ENCODE measurements at regions not wholly inside any gene's neighbourhood (a gene's known extent, or its start where the extent isn't known, plus 50 kb on each side); places are given as distances from the start of the nearest gene placed in this dataset.

- H3K9me3 ChIP-seq, result no peaks in the 10 kb centered on the region
- H3K27ac ChIP-seq, result no peak overlapping the region
- no peak for ATAC-seq
- H3K4me1 ChIP-seq, result no peaks in the 10 kb centered on the region
- no peaks in the 10 kb centered on the region for H3K36me3 ChIP-seq
- H3K4me3 ChIP-seq, result no peak overlapping the region
- no peaks in the 10 kb centered on the region for H3K27me3 ChIP-seq
- TF ChIP-seq CTCF (IDR thresholded peaks at IDR 0.05) (no peak), POLR2A (IDR thresholded peaks at IDR 0.05) (no peak), EP300 (IDR thresholded peaks at IDR 0.05) (no peak), POLR2AphosphoS5 (IDR thresholded peaks at IDR 0.05) (no peak)
- WGBS, 2 donors (ENCODE audit: low coverage in 1 of 2), result 70 to 92% methylated on average over 5 of the region's 7 CpGs
Observed at GRCh38 chr11:112401036-112401769, 140.5 kb upstream of the PLET1 start.

GRCh38 chr11:112403432-112403831, 142.8 kb upstream of the PLET1 start:
- Histone ChIP-seq H3K9me3 (no peaks in the 10 kb centered on the region), H3K36me3 (no peaks in the 10 kb centered on the region), H3K4me1 (no peaks in the 10 kb centered on the region), H3K27ac (no peak overlapping the region), H3K4me3 (no peak overlapping the region), H3K27me3 (no peaks in the 10 kb centered on the region)
- TF ChIP-seq EP300 (IDR thresholded peaks at IDR 0.05) (no peak), POLR2A (IDR thresholded peaks at IDR 0.05) (no peak), POLR2AphosphoS5 (IDR thresholded peaks at IDR 0.05) (no peak), CTCF (IDR thresholded peaks at IDR 0.05) (no peak)
- no peak for ATAC-seq
- WGBS, 2 donors (ENCODE audit: low coverage in 1 of 2), result 90 to 97% methylated on average over 2 to 5 of the region's 5 CpGs

- Histone ChIP-seq H3K27me3 (no peaks in the 10 kb centered on the region), H3K9me3 (no peaks in the 10 kb centered on the region), H3K4me3 (no peak overlapping the region), H3K36me3 (no peaks in the 10 kb centered on the region), H3K27ac (no peak overlapping the region), H3K4me1 (no peaks in the 10 kb centered on the region)
- no peak for ATAC-seq
- TF ChIP-seq POLR2A (IDR thresholded peaks at IDR 0.05), result no peak
- no peak for TF ChIP-seq EP300 (IDR thresholded peaks at IDR 0.05)
- no peak for TF ChIP-seq CTCF (IDR thresholded peaks at IDR 0.05)
- TF ChIP-seq POLR2AphosphoS5 (IDR thresholded peaks at IDR 0.05), result no peak
- WGBS, 2 donors (ENCODE audit: low coverage in 1 of 2), result 22% methylated on average over 1 of the region's 1 CpG; no CpG with 5 or more reads in 1 of the 2 donors
Observed at GRCh38 chr11:112404112-112404511, 143.5 kb upstream of the PLET1 start.

GRCh38 chr11:112408517-112408916, 147.9 kb upstream of the PLET1 start:
- H3K36me3 ChIP-seq, result no peaks in the 10 kb centered on the region
- H3K27me3 ChIP-seq, result no peaks in the 10 kb centered on the region
- WGBS, 2 donors (ENCODE audit: low coverage in 1 of 2), result 42 to 50% methylated on average over 2 to 5 of the region's 7 CpGs
- no peaks in the 10 kb centered on the region for H3K4me1 ChIP-seq
- H3K9me3 ChIP-seq, result peaks cover 0 to 6% (median 0%) of the 10 kb centered on the region in 3 donors
- no peak for TF ChIP-seq EP300 (IDR thresholded peaks at IDR 0.05)
- TF ChIP-seq POLR2A (IDR thresholded peaks at IDR 0.05), result no peak
- H3K4me3 ChIP-seq, result no peak overlapping the region
- no peak overlapping the region for H3K27ac ChIP-seq
- no peak for ATAC-seq

- no peaks in the 10 kb centered on the region for H3K27me3 ChIP-seq
- no peaks in the 10 kb centered on the region for H3K4me1 ChIP-seq
- no peak for TF ChIP-seq CTCF (IDR thresholded peaks at IDR 0.05)
- TF ChIP-seq EP300 (IDR thresholded peaks at IDR 0.05), result no peak
- TF ChIP-seq POLR2AphosphoS5 (IDR thresholded peaks at IDR 0.05), result no peak
- no peak for TF ChIP-seq POLR2A (IDR thresholded peaks at IDR 0.05)
- 51 to 64% methylated on average over 4 to 5 of the region's 6 CpGs for WGBS, 2 donors (ENCODE audit: low coverage in 1 of 2)
- H3K9me3 ChIP-seq, result peaks cover 0 to 22% (median 0%) of the 10 kb centered on the region in 3 donors
- H3K4me3 ChIP-seq, result no peak overlapping the region
- ATAC-seq, result no peak
- no peaks in the 10 kb centered on the region for H3K36me3 ChIP-seq
- H3K27ac ChIP-seq, result no peak overlapping the region
Observed at GRCh38 chr11:112410325-112410724, 149.7 kb upstream of the PLET1 start.
